ENCODE measurements at regions not wholly inside any gene's neighbourhood (a gene's known extent, or its start where the extent isn't known, plus 50 kb on each side); places are given as distances from the start of the nearest gene placed in this dataset.
"Not testable (repeated sequence)": the region's sequence is repeated elsewhere in the genome, so short reads cannot be mapped to it uniquely, and the experiment has no call there.

DNA sequence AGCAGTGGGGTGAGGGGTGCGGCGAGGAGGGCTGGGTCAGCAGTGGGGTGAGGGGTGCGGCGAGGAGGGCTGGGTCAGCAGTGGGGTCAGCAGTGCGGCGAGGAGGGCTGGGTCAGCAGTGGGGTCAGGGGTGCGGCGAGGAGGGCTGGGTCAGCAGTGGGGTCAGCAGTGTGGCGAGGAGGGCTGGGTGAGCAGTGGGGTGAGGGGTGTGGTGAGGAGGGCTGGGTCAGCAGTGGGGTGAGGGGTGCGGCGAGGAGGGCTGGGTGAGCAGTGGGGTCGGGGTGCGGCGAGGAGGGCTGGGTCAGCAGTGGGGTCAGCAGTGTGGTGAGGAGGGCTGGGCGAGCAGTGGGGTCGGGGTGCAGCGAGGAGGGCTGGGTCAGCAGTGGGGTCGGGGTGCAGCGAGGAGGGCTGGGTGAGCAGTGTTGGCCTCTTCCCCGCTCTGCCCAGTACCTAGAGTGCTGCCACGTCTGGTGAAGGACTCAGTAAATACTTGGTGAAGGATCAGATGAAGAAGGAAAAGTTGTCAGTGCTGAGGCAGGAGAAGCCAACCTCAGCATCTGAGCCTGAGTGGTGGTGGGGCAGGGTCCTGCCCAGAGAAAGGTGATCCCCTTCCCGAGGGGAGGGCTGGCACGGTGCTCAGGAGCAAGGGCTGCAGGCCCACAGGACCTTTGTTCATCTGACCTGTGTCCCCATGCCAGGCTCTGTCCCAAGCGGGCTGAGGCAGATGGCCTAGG lies 93.9 kb downstream of the METRNL start:
- H3K27ac ChIP-seq; H3K9me2 ChIP-seq (ENCODE audit: insufficient read depth); H3K27me3 ChIP-seq (ENCODE audit: insufficient read depth, low read depth); intact Hi-C loops (cut with micrococcal nuclease; ENCODE audit: unreplicated experiment); H3K9me3 ChIP-seq (ENCODE audit: insufficient read depth, low read depth); CTCF ChIA-PET; H3K4me1 ChIP-seq (replicated peaks; ENCODE audit: insufficient read depth); H3F3A ChIP-seq (ENCODE audit: insufficient read depth, low read depth); H3K36me3 ChIP-seq (ENCODE audit: low read depth); H4K20me1 ChIP-seq (ENCODE audit: insufficient read depth); H3K4me3 ChIP-seq; H3K79me2 ChIP-seq (ENCODE audit: low read depth); H3K4me2 ChIP-seq; BruUV-seq (replicated peaks); H2AFZ ChIP-seq; POLR2A ChIA-PET (ENCODE audit: unreplicated experiment); DNase-seq: not testable (repeated sequence)

GRCh38 chr17:83173914-83174361 lies 94.5 kb downstream of the METRNL start:
- intact Hi-C loops (cut with micrococcal nuclease; ENCODE audit: unreplicated experiment): no loop called here
- POLR2A ChIA-PET (ENCODE audit: unreplicated experiment): no interaction called here
- Histone ChIP-seq H3K9me2 (ENCODE audit: insufficient read depth) (no peaks in the 10 kb centered on the region), H3K27me3 (ENCODE audit: insufficient read depth, low read depth) (no peaks in the 10 kb centered on the region), H3K9me3 (ENCODE audit: insufficient read depth, low read depth) (no peaks in the 10 kb centered on the region), H3F3A (ENCODE audit: insufficient read depth, low read depth) (no peaks in the 10 kb centered on the region), H3K79me2 (ENCODE audit: low read depth) (no peaks in the 10 kb centered on the region), H4K20me1 (ENCODE audit: insufficient read depth) (no peaks in the 10 kb centered on the region), H3K36me3 (ENCODE audit: low read depth) (no peaks in the 10 kb centered on the region), H3K4me3 (no peak overlapping the region), H3K27ac (no peak overlapping the region), H2AFZ (no peak overlapping the region), H3K4me1 (replicated peaks; ENCODE audit: insufficient read depth) (no peaks in the 10 kb centered on the region), H3K4me2 (no peak overlapping the region)
- no TSS peak for BruUV-seq (replicated peaks)
- DNase-seq: no peak
- TF ChIP-seq EZH2 (IDR thresholded peaks at IDR 0.05; ENCODE audit: low read depth) (no peak), CTCF (conservative IDR thresholded peaks at IDR 0.05) (no peak)
- CTCF ChIA-PET: no interaction called here

- H3K27ac ChIP-seq: no peak overlapping the region
- H3K36me3 ChIP-seq (ENCODE audit: low read depth): no peaks in the 10 kb centered on the region
- no peaks in the 10 kb centered on the region for H3K4me1 ChIP-seq (replicated peaks; ENCODE audit: insufficient read depth)
- H3K4me3 ChIP-seq: no peak overlapping the region
- H3K79me2 ChIP-seq (ENCODE audit: low read depth): no peaks in the 10 kb centered on the region
- no peak overlapping the region for H3K4me2 ChIP-seq
- ChIA-PET CTCF (no interaction called here), POLR2A (ENCODE audit: unreplicated experiment) (no interaction called here)
- DNase-seq: no peak
- H3K9me2 ChIP-seq (ENCODE audit: insufficient read depth): no peaks in the 10 kb centered on the region
- H3F3A ChIP-seq (ENCODE audit: insufficient read depth, low read depth): no peaks in the 10 kb centered on the region
- TF ChIP-seq CTCF (conservative IDR thresholded peaks at IDR 0.05) (no peak; the same call in 1 of the 2 replicates), EZH2 (IDR thresholded peaks at IDR 0.05; ENCODE audit: low read depth) (no peak)
- H3K9me3 ChIP-seq (ENCODE audit: insufficient read depth, low read depth): no peaks in the 10 kb centered on the region
- no peaks in the 10 kb centered on the region for H3K27me3 ChIP-seq (ENCODE audit: insufficient read depth, low read depth)
- no peak overlapping the region for H2AFZ ChIP-seq
- BruUV-seq (replicated peaks): no TSS peak
- no peaks in the 10 kb centered on the region for H4K20me1 ChIP-seq (ENCODE audit: insufficient read depth)
- intact Hi-C loops (cut with micrococcal nuclease; ENCODE audit: unreplicated experiment): no loop called here
Observed at GRCh38 chr17:83174362-83175118, 95.1 kb downstream of the METRNL start.

Measured in PC-9 (cell line).